ENCODE measurements at regions not wholly inside any gene's neighbourhood (a gene's known extent, or its start where the extent isn't known, plus 50 kb on each side); places are given as distances from the start of the nearest gene placed in this dataset.

DNA sequence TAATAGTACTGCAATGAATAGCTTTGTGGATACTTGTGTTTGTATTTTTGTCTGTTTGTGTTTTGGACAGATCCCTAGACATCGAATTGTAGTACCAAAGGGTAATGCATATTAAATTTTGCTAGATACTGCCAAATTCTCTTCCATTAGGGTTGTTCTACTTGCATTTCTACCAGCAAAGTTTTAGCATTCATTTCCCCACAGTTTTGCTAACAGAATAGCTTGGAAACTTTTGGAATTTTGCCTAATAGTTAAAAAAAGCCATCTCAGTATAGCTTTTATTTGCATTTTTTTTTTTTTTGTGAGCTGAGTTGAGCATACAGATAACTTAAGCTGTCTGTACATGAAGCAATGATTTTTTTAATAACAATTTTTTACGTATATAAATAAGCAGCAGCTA is 1084.9 kb downstream of the ADGRL3 start:
- no peak for TF ChIP-seq POLR2A (IDR thresholded peaks at IDR 0.05)
- TF ChIP-seq, protein P1, sequence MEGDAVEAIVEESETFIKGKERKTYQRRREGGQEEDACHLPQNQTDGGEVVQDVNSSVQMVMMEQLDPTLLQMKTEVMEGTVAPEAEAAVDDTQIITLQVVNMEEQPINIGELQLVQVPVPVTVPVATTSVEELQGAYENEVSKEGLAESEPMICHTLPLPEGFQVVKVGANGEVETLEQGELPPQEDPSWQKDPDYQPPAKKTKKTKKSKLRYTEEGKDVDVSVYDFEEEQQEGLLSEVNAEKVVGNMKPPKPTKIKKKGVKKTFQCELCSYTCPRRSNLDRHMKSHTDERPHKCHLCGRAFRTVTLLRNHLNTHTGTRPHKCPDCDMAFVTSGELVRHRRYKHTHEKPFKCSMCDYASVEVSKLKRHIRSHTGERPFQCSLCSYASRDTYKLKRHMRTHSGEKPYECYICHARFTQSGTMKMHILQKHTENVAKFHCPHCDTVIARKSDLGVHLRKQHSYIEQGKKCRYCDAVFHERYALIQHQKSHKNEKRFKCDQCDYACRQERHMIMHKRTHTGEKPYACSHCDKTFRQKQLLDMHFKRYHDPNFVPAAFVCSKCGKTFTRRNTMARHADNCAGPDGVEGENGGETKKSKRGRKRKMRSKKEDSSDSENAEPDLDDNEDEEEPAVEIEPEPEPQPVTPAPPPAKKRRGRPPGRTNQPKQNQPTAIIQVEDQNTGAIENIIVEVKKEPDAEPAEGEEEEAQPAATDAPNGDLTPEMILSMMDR (IDR thresholded peaks at IDR 0.05): no peak
- Histone ChIP-seq H3K27me3 (no peaks in the 10 kb centered on the region), H3K36me3 (ENCODE audit: low read depth, missing control alignments) (no peaks in the 10 kb centered on the region), H3K4me1 (no peaks in the 10 kb centered on the region), H3K4me3 (no peak overlapping the region), H3K9me3 (no peaks in the 10 kb centered on the region), H3K27ac (no peak overlapping the region)
- 69 to 71% methylated on average over 2 of the region's 2 CpGs for WGBS, 2 donors
- no peak for DNase-seq
- intact Hi-C loops (cut with DNase I; ENCODE audit: low total_unique reads): no loop called here

GRCh38 chr4:62279689-62280088 is 1079.6 kb downstream of the ADGRL3 start:
- Histone ChIP-seq H3K27ac (no peak overlapping the region), H3K4me3 (no peak overlapping the region), H3K4me1 (no peaks in the 10 kb centered on the region), H3K9me3 (no peaks in the 10 kb centered on the region), H3K27me3 (no peaks in the 10 kb centered on the region), H3K36me3 (ENCODE audit: low read depth, missing control alignments) (no peaks in the 10 kb centered on the region)
- intact Hi-C loops (cut with DNase I; ENCODE audit: low total_unique reads): no loop called here
- TF ChIP-seq, protein P1 (IDR thresholded peaks at IDR 0.05): no peak
- no peak for TF ChIP-seq POLR2A (IDR thresholded peaks at IDR 0.05)
- DNase-seq: no peak

DNA sequence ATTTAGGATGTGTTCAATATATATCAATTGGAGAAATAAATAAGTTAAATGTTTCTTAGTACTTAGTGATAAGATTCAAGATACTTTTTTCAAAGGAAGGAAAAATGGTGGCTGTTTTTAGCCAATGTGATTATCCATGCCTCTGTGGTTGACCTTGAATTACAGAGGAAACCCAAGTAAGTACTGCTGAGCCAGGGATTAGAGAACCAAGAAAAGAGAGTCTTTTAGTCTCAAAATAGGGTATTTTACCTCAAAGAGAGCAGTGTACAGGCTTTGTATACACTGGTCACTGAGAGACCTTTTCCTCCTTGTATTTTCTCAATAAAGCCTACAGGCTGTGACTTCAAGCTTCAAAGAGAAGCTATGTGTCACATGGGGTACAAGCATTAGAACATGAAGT is 1075.3 kb downstream of the ADGRL3 start:
- Histone ChIP-seq H3K9me3 (no peaks in the 10 kb centered on the region), H3K36me3 (ENCODE audit: low read depth, missing control alignments) (no peaks in the 10 kb centered on the region), H3K27me3 (no peaks in the 10 kb centered on the region), H3K4me1 (no peaks in the 10 kb centered on the region), H3K27ac (no peak overlapping the region), H3K4me3 (no peak overlapping the region)
- TF ChIP-seq, protein P1 (IDR thresholded peaks at IDR 0.05): no peak
- TF ChIP-seq POLR2A (IDR thresholded peaks at IDR 0.05): no peak
- intact Hi-C loops (cut with DNase I; ENCODE audit: low total_unique reads): no loop called here
- no peak for DNase-seq

DNA sequence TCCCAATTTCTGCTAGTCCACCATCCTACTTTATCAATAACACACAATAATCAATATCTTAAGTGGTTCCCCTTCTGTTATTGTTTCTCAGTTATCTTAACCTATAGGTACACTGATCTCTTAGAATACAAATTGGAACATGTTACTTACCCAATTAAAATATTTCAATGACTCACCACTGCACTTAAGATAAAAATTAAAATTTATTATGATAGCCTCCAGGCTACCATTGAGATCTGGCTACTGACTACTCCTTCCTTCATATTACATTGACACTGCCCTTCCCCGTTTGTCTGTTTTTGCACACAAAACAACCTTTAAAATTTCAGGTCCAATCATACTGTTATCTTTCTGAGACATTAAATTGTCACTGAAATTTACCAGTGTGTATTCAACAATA is 1074.7 kb downstream of the ADGRL3 start:
- Histone ChIP-seq H3K27ac (no peak overlapping the region), H3K4me3 (no peak overlapping the region), H3K36me3 (ENCODE audit: low read depth, missing control alignments) (no peaks in the 10 kb centered on the region), H3K27me3 (no peaks in the 10 kb centered on the region), H3K9me3 (no peaks in the 10 kb centered on the region), H3K4me1 (no peaks in the 10 kb centered on the region)
- DNase-seq: no peak
- WGBS, 2 donors: 78 to 92% methylated on average over 1 of the region's 1 CpG
- TF ChIP-seq, protein P1 (IDR thresholded peaks at IDR 0.05): no peak
- intact Hi-C loops (cut with DNase I; ENCODE audit: low total_unique reads): no loop called here

- DNase-seq: no peak
- TF ChIP-seq, protein P1 (IDR thresholded peaks at IDR 0.05): no peak
- TF ChIP-seq POLR2A (IDR thresholded peaks at IDR 0.05): no peak
- H3K4me1 ChIP-seq: no peaks in the 10 kb centered on the region
- H3K36me3 ChIP-seq (ENCODE audit: low read depth, missing control alignments): no peaks in the 10 kb centered on the region
- 70 to 83% methylated on average over 4 of the region's 4 CpGs for WGBS, 2 donors
- no peak overlapping the region for H3K27ac ChIP-seq
- no peaks in the 10 kb centered on the region for H3K9me3 ChIP-seq
- no peaks in the 10 kb centered on the region for H3K27me3 ChIP-seq
- intact Hi-C loops (cut with DNase I; ENCODE audit: low total_unique reads): no loop called here
- H3K4me3 ChIP-seq: no peak overlapping the region
These were observed 1071.0 kb downstream of the ADGRL3 start for GRCh38 chr4:62271107-62271506.

All from testis (tissue), 2 donors.